ENCODE measurements at regions not wholly inside any gene's neighbourhood (a gene's known extent, or its start where the extent isn't known, plus 50 kb on each side); places are given as distances from the start of the nearest gene placed in this dataset.
A peak's percentile ranks its signal among the peaks of the same experiment; 100 is the strongest.

DNA sequence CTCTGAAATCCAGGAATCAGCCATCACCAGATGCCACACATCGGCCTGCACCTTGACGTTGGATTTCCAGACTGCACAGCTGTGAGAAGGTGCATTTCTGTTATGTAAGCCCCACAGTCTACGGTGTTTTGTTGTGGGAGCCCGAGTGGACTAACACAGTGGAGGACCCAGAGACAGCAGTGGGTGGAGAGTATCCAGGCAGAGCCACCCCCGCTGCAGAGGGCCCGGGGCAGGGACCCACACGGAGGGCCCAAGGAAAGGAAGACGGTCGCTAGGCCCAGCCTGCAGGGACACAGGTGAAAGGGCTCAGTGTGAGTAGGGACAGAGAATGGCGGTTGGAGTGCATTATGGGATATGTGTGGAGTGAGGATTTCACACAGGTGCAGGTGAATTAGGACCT lies 288.3 kb upstream of the AJAP1 start:
- no peak overlapping the region for H3K4me3 ChIP-seq (ENCODE audit: low read depth, low read length)
- no peak for DNase-seq (ENCODE audit: low read depth, low spot score)
- TF ChIP-seq, protein P1, sequence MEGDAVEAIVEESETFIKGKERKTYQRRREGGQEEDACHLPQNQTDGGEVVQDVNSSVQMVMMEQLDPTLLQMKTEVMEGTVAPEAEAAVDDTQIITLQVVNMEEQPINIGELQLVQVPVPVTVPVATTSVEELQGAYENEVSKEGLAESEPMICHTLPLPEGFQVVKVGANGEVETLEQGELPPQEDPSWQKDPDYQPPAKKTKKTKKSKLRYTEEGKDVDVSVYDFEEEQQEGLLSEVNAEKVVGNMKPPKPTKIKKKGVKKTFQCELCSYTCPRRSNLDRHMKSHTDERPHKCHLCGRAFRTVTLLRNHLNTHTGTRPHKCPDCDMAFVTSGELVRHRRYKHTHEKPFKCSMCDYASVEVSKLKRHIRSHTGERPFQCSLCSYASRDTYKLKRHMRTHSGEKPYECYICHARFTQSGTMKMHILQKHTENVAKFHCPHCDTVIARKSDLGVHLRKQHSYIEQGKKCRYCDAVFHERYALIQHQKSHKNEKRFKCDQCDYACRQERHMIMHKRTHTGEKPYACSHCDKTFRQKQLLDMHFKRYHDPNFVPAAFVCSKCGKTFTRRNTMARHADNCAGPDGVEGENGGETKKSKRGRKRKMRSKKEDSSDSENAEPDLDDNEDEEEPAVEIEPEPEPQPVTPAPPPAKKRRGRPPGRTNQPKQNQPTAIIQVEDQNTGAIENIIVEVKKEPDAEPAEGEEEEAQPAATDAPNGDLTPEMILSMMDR (IDR thresholded peaks at IDR 0.05; ENCODE audit: low read depth, low read length): no peak
- in situ Hi-C loops (cut with HindIII; ENCODE audit: low sequenced_read_pairs): no loop called here

DNA sequence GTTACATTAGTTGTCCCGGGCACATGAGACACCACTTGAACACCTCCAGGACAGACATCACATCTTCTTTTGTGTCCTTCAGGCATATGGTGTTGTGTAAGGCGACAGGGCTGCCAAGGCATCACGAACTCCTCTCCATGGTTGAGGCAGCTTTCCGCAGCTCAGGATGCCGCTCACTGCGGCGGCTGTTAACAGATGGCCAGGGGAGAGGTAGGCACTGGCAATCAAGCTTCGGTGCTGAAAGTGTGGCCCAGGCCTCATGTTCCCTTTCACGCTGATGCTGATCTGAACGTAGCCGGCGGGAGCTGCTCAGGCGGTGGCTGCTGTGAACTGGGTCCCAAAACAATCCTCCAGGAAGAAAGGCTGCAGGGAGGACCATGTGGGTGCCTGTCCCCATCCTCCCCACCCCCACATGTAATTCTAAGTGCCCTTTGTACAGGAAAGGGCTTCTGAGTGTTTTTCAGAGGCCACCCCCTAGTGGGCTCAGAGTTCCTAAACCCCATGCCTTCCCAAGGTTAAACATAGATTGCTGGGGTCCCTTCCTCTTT lies 287.1 kb upstream of the AJAP1 start:
- in situ Hi-C loops (cut with HindIII; ENCODE audit: low sequenced_read_pairs): no loop called here
- H3K4me3 ChIP-seq (ENCODE audit: low read depth, low read length): no peak overlapping the region
- DNase-seq (ENCODE audit: low read depth, low spot score): no peak
- TF ChIP-seq, protein P1 (IDR thresholded peaks at IDR 0.05; ENCODE audit: low read depth, low read length): no peak

DNA sequence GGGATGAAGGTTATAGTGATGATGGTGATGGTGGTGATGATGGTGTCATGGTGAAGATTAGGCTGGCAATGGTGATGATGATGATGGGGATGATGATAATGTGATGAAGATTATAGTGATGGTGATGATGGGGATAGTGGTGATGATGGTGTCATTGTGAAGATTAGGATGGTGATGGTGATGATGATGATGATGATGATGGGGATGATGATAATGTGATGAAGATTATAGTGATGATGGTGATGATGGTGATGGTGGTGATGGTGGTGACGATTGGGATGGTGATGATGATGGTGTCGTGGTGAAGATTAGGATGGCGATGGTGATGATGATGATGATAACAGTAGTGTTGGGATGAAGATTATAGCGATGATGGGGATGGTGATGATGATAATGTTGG lies 285.1 kb upstream of the AJAP1 start:
- in situ Hi-C loops (cut with HindIII; ENCODE audit: low sequenced_read_pairs): no loop called here
- TF ChIP-seq, protein P1 (IDR thresholded peaks at IDR 0.05; ENCODE audit: low read depth, low read length): no peak
- H3K4me3 ChIP-seq (ENCODE audit: low read depth, low read length): no peak overlapping the region
- no peak for DNase-seq (ENCODE audit: low read depth, low spot score)

DNA sequence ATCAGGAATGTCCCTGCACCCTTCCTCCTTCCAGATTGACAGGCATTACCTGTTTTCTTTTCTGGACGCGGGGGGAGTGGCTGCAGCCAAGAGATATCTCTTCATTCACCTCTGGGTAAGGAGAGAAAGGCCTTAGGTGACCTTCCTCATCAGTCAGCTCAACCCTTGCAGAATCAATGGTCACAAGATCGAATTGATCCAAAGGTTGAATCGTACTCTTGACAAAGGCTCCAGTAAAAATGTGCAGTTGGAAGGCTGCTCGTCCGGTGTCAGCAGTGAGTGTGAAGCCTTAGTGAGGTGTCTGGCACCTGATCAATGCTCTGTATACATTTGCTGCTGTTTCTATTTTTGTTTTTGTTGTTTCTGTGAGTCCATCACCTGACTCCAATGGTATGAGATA lies 282.6 kb upstream of the AJAP1 start:
- in situ Hi-C loops (cut with HindIII; ENCODE audit: low sequenced_read_pairs): no loop called here
- no peak overlapping the region for H3K4me3 ChIP-seq (ENCODE audit: low read depth, low read length)
- TF ChIP-seq, protein P1 (IDR thresholded peaks at IDR 0.05; ENCODE audit: low read depth, low read length): no peak
- no peak for DNase-seq (ENCODE audit: low read depth, low spot score)

DNA sequence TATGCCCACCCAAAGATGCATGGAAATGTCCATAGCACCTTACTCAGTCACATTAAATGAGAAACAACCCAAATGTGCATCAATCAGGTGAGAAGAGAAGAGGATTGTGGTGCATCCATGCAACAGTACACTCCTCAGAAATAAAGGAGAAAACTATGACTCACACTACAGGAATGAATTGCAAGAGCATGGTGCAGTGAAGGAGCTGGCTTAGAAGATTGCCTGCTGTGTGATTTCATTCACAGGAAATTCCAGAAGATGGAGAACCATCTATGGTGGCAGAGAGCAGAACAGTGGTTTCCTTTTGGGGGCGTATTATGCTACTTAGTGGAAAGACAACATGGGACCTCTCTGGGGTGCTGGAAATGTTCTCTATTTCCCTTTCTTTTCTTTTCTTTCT lies 278.6 kb upstream of the AJAP1 start:
- in situ Hi-C loops (cut with HindIII; ENCODE audit: low sequenced_read_pairs): no loop called here
- TF ChIP-seq, protein P1 (IDR thresholded peaks at IDR 0.05; ENCODE audit: low read depth, low read length): no peak
- no peak overlapping the region for H3K4me3 ChIP-seq (ENCODE audit: low read depth, low read length)
- peak; percentile 54 for DNase-seq (ENCODE audit: low read depth, low spot score)

DNA sequence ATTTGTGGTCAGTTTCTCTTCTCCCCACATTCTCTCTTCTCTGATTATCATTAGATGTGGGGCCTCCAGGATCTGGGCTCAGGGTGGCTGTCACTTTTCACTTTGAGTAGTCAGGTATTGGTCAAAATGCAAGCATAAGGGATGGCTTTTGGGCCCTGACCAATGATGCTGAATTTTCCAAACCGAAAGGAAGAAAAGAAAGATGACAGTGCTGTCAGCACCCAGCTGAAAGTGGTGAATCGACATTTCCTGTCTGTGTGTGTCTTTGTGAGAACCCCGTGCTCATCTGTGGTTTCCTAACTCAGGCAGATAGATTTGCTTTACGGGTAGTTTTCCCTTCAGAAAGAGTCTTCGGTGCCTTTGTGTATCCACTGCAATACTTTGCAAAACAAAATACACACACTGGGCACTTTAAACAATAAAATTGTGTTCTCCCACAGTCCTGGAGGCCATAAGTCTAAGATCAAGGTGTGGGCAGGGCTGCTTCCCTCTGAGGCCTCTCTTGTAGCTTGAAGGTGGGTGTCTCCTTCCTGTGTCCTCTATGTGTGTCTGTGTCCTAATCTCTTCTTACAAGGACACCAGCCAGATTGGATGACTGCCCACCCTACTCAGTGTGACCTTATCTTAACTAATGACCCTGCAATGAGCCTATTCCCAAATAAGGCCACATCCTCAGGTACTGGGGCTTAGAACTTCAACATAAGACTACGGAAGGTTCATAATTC lies 274.8 kb upstream of the AJAP1 start:
- DNase-seq (ENCODE audit: low read depth, low spot score): peak; percentile 9
- in situ Hi-C loops (cut with HindIII; ENCODE audit: low sequenced_read_pairs): no loop called here
- TF ChIP-seq, protein P1 (IDR thresholded peaks at IDR 0.05; ENCODE audit: low read depth, low read length): no peak
- no peak overlapping the region for H3K4me3 ChIP-seq (ENCODE audit: low read depth, low read length)

All from astrocyte of the spinal cord (primary cell).